Adrenal gland (tissue), 5 donors: ENCODE measurements at regions not wholly inside any gene's neighbourhood (a gene's known extent, or its start where the extent isn't known, plus 50 kb on each side); places are given as distances from the start of the nearest gene placed in this dataset.

ENCODE experiments used
- CTCF ChIP-seq, 6 experiments: fragments of 450-650 bp in 4 of 6; fragments of 200-600 bp in 2 of 6; sonication (generic) in 1 of 6; IDR thresholded peaks; 1 replicate in 5 of 6; 2 replicates in 1 of 6; pipeline versions ENCODE4 v1.5.1 to v1.8.0; 2016 to 2021; ENCODE audit warnings: antibody characterized with exemption in 6 of 6, mild to moderate bottlenecking in 2 of 6, moderate library complexity in 1 of 6
- POLR2A ChIP-seq, 2 donors: fragments of 450-650 bp; IDR thresholded peaks; one replicate each; pipeline ENCODE4 v1.6.1; 2017; ENCODE audit warnings: antibody characterized with exemption in 2 of 2, mild to moderate bottlenecking in 2 of 2, moderate library complexity in 1 of 2
- donor health status: DM: no; HTN: no; CAD: no.

DNA sequence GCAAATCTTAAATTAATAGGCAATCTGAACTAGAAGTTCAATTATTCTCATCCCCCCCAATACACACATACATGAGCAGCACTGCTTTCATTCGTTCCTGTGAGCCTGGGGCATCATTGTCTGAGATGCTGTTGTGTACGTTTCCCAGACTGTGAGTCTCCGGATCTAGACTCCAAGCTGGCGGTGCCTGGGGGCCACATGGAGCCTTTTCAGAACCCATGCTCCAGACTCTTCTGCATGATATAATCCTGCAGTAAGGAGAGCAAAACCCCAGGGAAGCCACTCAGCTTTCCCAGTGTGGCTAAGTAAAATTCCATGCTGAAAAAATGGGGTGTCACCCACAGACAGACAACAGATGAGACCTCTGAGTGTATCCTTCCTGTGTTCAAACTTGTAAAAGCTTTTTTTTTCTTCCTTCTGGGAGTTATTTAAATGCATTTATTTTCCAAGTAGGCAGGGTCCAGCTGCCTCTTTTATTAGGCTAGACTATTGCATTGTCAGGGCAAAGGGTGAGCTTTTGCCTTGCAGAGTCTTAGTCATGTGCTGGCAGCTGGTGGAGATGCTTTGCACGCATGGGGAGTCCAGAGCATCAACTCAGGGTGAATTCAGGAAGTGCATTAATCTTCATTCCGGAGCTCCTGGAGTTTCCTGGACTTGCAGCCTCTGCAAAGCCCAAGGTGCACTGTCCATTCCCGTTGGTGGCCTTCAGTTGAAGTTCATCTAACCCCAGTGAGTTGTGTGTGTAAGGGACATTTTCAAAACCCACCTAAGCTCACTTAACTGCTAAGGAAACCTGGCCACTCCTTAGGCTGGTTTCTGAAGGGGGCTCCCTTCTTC lies 185.7 kb upstream of the ADO start:
- no peak for TF ChIP-seq CTCF (IDR thresholded peaks at IDR 0.05)
- no peak for TF ChIP-seq POLR2A (IDR thresholded peaks at IDR 0.05)
